ACHN (cell line): ENCODE measurements at regions not wholly inside any gene's neighbourhood (a gene's known extent, or its start where the extent isn't known, plus 50 kb on each side); places are given as distances from the start of the nearest gene placed in this dataset.

Experiments used
- DNase-seq: peaks from one replicate; pipeline ENCODE4 v3.0.0-alpha.2; 2015
- in situ Hi-C: cut with HindIII; loops from 2 replicates; pipeline ENCODE4 v1.10.0; 2017; ENCODE audit warnings: low sequenced_read_pairs, low pct_ligation_motif_present, low pct_unique_long_range_greater_than_20kb

DNA sequence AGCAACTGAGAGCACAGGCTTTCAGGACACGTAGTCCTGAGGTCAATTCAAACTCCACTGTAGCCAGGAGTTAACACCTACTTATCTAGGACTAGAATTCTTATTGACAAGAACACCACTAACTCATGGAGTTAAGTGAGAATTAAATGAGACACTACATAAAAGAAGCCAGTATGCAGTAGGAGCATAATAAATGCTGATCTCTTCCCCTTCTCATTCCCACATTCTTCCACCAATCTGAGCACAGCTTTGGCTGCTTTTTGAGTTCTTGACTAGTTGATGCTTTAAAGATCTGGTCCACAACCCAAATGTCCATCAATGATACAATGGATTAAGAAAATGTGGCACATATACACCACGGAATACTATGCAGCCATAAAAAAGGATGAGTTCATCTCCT is 55.2 kb downstream of the TTC32 start:
- DNase-seq: no peak
- in situ Hi-C loops: no loop called here

GRCh38 chr2:19846030-19846429 is 55.8 kb downstream of the TTC32 start:
- DNase-seq: no peak
- in situ Hi-C loops: no loop called here

DNA sequence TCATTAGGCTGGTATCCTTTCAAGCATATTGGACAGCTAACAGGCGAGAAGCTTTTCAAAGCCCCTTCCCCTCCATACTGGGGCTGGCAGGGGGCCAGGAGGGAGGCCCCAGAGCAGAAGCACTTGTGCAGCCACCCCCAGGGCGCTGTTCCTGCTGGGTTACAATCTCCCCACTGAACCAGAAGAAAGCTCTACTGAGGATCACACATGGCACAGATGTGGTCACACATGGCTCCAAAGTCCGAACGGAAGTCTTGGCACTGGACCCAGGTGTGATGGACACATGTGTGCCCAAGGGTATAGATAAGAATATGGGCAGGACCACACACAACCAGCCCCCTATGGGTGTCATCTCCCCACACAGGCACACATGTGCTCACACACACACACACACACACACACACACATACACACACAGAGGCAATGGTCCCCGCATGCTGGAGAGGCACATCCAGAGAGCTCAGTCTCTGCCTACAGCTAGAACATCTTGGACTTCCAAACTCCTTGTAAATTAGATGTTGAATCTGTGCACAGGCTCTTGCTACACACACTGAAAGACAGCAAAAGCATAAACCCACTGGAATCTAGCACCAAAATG is 56.4 kb downstream of the TTC32 start:
- in situ Hi-C loops: no loop called here

GRCh38 chr2:19844750-19845149 is 57.0 kb downstream of the TTC32 start:
- DNase-seq: no peak
- in situ Hi-C loops: no loop called here

More for the DNA sequence above, 56.4 kb downstream of the TTC32 start:
- no peak for DNase-seq

DNA sequence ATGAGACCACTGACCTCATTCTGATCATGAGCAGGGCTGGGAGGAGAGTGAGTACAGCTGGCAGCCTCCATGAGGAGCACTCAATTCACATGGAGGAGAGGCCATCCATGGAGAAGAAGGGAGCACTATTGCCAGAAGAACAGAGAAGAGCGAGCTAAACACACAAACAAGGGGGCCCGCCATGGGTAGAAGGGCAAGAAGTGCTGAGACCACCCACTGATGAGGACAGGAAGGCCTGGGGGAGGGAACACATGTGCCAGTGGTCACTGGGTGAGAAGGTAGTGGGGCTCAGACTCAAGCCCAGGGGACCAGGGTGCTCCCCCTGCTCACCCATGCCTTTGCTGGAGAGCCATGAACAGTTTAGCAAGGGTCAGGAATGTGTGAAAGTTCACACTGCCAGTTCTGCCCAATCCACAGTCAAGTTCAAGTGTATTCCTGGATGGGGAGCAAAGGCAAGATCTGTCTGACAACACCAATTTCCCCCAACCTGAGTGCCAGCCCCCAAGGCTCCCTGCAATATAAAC is 57.7 kb downstream of the TTC32 start:
- no peak for DNase-seq
- in situ Hi-C loops: no loop called here

DNA sequence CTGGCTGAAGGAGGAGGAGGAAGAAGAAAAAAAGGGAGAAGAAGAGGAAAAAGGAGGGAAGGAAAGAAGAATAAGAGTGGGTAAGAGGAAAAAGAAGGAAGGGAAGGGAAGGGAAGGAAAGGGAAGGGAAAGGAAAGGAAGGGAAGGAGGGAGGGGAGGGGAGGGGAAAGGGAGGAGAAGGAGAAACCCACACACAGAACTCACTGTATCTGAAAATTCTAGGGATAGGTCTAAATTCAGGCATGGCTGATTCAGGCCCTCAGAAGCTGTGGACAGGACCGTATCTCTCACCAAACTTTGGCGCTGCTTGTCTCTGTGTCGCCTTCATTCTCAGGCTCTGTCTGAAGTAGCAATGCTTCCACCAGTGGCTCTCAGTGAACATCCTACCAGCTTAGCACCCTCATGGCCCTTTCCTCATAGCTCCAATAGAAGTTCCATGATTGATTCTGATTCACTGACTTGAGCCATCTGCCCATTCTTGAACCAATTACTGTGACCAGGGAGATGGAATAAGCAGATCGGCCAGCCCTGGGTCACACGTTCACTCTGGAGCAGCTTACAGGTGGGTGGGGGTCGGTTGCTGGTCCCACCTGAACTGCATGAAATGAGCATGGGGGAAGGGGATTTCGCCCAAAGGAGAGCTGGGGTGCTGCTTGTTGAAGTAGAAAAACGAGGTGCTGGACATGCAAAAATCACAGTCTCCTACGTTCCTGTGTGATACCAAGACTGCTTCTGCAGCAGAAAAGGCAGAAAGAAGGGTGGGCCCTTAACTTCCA is 59.7 kb downstream of the TTC32 start:
- in situ Hi-C loops: no loop called here
- no peak for DNase-seq

- no peak for DNase-seq
- in situ Hi-C loops: no loop called here
Observed at GRCh38 chr2:19839438-19839837, 62.3 kb downstream of the TTC32 start.

DNA sequence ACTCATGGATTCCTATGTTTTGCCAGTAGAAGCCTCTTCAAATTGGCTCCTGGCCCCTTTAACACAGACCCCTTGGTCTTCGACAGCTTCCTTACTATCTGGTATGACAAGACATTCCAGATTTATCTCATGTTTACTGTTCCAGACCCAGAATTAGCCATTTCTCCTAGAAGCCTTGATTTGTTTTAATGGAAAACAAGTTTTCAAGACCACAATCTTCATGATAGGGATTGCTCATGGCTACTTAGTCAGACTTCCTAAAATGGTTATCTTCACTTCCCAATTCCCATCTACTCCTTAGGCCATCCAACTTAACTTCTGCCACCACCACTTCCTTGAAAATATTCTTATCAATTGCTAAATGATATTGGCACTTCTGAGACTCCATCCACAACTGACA is 63.2 kb downstream of the TTC32 start:
- DNase-seq: no peak
- in situ Hi-C loops: no loop called here

DNA sequence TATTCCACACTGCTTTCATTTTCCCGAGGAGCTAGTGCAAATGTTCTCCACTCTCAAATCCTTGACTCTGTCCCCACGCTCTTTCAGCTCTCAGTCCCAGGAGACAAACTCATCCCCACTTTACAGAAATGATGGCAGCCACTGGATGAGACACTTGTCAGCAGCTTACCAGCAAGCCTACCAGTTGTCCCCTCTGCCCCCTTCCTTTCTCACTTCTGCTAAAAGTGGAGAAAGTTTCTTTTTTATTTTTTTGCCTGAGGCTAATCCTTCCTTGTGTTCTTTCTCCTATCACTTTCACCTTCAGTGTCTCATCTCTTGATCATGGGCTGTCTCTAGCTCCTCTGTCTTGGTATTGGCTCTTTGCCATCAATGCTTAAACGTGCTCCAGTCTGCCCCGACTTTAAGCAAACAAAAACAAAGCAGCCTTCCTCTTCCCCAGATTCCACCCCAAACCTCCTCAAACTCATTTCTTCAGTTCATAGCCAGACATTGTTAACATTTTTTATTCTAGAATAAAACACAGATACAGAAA is 64.5 kb downstream of the TTC32 start:
- DNase-seq: no peak
- in situ Hi-C loops: no loop called here

DNA sequence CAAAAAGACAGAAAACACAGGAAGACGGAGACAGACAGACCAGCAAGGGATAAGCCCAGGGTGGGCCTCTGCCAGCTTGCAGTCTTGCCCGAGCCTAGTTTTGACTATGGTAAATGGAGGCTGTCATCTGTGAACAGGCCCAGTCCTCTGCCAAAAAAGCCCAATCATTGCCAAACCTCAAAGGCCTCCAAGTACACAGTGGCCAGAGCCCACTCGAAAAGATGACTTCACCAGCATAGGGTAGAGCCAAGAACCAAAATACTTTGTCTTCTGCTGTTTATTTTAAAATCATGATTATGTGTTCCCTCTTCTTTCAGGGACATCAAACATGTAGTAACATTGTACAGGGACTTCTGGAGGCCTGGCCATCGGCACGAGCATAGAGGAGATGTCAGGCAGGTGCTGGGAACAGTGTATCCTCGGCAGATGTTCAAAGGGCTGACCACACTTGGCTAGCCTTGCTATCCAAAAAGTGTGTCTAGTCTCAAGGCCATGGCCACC is 66.0 kb downstream of the TTC32 start:
- in situ Hi-C loops: no loop called here
- DNase-seq: no peak

GRCh38 chr2:19833978-19834377 is 67.8 kb downstream of the TTC32 start:
- no peak for DNase-seq
- in situ Hi-C loops: no loop called here

- in situ Hi-C loops: no loop called here
Observed at GRCh38 chr2:19829672-19830071, 72.1 kb downstream of the TTC32 start.

DNA sequence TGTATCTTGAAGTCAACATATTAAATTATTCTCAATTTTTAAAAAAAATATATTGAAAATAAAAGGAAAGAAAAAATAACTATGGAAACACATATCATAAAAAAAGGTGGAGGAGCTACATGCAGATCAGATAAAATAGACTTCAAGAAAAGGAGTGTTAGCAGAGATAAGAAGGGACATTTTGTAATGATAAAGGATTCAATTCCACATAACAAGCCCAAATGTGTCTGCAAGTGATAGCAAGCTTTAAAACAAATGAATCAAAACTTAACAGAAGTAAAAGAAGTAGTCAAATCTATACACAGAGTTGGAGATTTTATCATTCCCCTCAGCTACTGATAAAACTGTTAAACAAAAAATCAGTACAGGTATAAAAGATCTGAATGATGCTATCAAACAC is 74.9 kb downstream of the TTC32 start:
- in situ Hi-C loops: no loop called here
- DNase-seq: no peak

More at GRCh38 chr2:19829672-19830071, 72.1 kb downstream of the TTC32 start:
- DNase-seq: no peak

DNA sequence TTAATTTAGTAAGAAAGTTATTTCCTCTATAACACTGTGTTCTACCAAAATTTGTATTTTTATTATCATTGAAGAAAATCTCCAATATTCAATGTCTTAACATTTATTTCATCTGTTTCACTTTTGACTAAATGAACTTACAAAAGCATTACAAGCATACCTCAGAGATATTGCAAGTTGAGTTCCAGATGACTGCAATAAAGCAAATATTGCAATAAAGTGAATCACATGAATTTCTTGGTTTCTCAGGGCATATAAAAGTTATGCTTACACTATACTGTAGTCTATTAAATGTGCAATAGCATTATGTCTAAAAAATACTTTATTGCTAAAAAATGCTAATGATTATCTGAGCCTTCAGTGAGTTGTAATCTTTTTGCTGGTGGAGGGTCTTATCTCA is 78.3 kb downstream of the TTC32 start:
- no peak for DNase-seq
- in situ Hi-C loops: no loop called here

GRCh38 chr2:19819097-19820065 is 82.4 kb downstream of the TTC32 start:
- in situ Hi-C loops: no loop called here
- no peak for DNase-seq

- DNase-seq: no peak
- in situ Hi-C loops: no loop called here
Observed at GRCh38 chr2:19818543-19818942, 83.2 kb downstream of the TTC32 start.

- no peak for DNase-seq
- in situ Hi-C loops: no loop called here
Observed at GRCh38 chr2:19818039-19818438, 83.7 kb downstream of the TTC32 start.

GRCh38 chr2:19815746-19816145 is 86.0 kb downstream of the TTC32 start:
- DNase-seq: no peak
- in situ Hi-C loops: no loop called here

- in situ Hi-C loops: no loop called here
- DNase-seq: no peak
Observed at GRCh38 chr2:19812166-19812565, 89.6 kb downstream of the TTC32 start.
